GM20000 (cell line): ENCODE measurements at regions not wholly inside any gene's neighbourhood (a gene's known extent, or its start where the extent isn't known, plus 50 kb on each side); places are given as distances from the start of the nearest gene placed in this dataset.

ENCODE experiments used
- DNase-seq: peaks from one replicate; pipeline ENCODE4 v3.0.0; 2012; ENCODE audit warnings: low spot score
- CTCF ChIP-seq: IDR thresholded peaks from 2 replicates; pipeline ENCODE4 v1.5.1; 2012; ENCODE audit warnings: mild to moderate bottlenecking, control low read depth; ENCODE audit errors: extremely low read depth, missing control alignments

GRCh38 chr17:55584055-55584685 lies 72.9 kb upstream of the SMIM36 start:
- no peak for DNase-seq
- no peak for TF ChIP-seq CTCF

DNA sequence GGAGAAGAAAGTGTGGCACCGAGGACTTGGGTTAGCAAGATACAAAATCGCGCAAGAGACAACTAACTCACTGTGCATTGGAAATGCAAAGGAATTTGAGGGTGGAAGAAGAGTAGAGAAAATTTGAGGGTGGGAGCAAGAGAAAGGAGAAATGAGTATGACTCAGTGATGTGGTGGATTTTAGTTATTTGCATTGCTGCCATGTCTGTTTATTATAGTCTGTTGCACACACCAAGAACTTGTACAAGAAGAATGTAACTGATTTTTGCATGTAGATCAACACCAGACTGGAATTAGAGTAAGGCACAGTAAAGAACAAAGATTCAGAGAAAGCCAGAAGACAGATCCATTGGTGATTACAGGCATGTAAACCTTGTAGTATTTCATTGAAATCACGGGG lies 71.6 kb upstream of the SMIM36 start:
- no peak for DNase-seq
- TF ChIP-seq CTCF, result no peak

- TF ChIP-seq CTCF, result no peak
Measured at GRCh38 chr17:55580596-55581133, 69.4 kb upstream of the SMIM36 start.

DNA sequence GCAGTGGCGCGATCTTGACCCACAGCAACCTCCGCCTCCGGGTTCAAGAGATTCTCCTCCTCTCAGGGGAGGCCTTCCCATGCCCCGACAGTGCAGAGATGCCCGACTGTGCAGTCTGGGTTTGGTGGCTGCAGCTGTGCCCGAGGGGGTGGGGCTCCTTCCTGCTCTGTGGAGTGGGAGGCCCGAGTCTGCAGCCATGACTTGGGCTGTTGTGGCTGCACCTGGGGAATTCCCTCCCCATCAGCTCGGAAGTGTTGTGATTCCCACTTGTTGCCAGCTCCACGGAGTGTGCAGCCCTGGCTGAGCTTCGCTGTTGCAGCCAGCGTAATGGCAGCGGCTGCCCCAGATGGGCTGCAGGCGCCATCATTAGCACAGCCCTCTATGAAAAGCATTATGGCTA lies 66.4 kb upstream of the SMIM36 start:
- DNase-seq, result no peak

More at GRCh38 chr17:55580596-55581133, 69.4 kb upstream of the SMIM36 start:
- DNase-seq, result peak; percentile 47

GRCh38 chr17:55576996-55577586 lies 65.8 kb upstream of the SMIM36 start:
- peak; percentile 38 for DNase-seq
- TF ChIP-seq CTCF, result no peak

More for the DNA sequence above, 66.4 kb upstream of the SMIM36 start:
- TF ChIP-seq CTCF, result no peak

DNA sequence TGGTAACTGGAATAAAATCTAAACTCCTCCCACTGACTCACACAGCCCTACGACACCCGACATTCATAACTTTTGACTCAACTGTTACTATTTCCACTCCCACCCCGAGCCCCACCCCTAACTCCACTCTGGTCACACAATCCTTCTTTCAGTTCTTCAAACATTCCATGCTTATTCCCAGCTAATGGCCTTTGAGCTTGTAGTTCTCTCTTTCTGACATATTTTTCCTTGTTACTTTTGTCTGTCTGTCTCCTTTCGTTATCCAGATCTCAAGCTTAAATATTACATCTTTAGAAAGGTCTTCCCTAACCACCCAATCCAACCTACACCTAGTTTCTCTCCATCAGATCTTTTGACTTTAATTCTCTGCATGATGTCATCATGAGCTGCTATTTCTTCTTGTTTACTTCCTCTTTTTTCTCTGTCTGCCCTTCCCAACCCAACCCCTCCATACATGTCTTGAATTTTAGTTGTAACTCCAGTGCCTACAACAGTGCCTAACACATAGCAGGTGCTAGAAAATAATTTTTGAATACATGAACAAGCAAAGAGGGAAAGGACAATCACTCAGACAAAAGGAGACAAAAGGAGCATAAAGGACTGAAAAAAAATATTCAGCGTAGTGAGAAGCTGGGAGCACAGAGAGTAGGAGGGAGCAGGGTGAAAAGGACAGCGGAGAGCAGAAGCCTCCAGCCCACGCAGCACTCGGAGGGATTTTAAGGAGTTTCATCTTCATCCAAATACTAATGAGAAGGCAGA lies 65.2 kb upstream of the SMIM36 start:
- DNase-seq, result no peak
- TF ChIP-seq CTCF, result no peak

GRCh38 chr17:55575058-55575636 lies 63.9 kb upstream of the SMIM36 start:
- TF ChIP-seq CTCF, result no peak
- DNase-seq, result no peak
